GM21515 (cell line): ENCODE measurements at regions not wholly inside any gene's neighbourhood (a gene's known extent, or its start where the extent isn't known, plus 50 kb on each side); places are given as distances from the start of the nearest gene placed in this dataset.
"Not testable (repeated sequence)": the region's sequence is repeated elsewhere in the genome, so short reads cannot be mapped to it uniquely, and the experiment has no call there.

Experiments
- ATAC-seq: cut with Tn5 transposase; IDR thresholded peaks from one replicate; pipeline ENCODE4 v1.9.1; 2021; ENCODE audit not compliant: unreplicated experiment

- no peak for ATAC-seq
Measured at GRCh38 chr6:137610702-137611101, 116.5 kb upstream of the OLIG3 start.

DNA sequence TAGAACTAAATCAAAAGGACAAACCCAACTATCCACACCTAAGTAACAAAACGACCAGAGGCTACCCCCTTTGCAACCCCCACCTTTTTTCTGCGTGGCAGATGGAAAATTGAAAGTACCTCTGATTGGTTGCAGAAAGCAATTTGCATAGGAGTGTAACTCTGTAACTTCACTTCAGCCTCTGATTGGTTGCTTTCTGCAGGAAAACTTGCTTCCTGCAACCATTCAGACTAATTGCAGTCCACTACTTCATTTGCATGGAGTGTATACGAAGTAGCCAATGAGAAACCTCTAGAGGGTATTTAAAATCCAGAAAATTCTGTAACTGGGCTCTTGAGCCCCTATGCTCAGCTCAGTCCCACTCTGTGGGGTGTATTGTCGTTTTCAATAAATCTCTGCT is 129.1 kb upstream of the OLIG3 start:
- no peak for ATAC-seq

DNA sequence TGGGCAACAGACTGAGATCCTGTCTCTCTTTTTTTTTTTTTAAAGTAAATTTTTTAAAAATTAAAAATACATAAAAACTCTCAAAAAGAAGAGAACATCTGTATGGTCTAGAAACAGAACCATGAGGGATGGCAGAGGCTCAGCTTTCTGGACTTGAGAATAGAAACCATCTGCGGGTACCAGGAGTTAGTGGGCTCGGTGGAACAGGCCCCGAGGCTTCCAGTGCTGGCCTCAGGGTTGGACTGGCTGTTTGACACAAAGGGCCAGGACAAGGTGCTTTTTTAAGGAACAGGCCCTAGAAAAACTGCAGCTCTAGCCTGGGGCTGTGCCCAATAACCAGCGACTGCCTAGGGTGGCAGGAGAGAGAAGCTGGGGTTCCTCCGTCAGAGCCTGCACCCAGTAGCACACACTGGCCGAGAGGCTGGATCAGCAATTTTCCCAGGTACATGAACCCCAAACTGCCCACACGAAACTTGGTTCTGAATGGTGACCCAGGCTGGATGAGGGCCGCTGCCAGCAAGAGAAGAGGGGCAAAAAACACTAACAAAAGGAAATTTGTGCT is 131.0 kb upstream of the OLIG3 start:
- no peak for ATAC-seq

GRCh38 chr6:137625808-137626207 is 131.6 kb upstream of the OLIG3 start:
- ATAC-seq, result no peak

DNA sequence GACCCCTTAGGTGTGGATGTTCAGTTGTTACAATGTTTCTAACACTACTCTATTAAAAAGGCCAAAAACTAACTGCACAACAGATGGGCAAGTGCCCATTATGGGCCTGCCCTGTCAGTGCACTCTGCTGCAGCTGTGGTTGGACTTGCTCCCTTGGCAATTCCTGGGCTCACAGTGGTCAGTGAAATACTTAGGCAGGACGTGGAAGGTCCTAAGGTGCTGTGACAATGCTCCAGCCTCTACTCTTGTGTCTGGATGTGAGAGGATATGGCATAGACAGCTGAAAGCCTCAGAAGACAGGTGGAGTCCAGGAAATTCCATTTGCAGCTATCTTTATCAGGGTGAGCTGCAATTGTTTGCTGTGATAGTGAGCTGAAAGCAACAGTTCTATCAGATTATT is 136.5 kb upstream of the OLIG3 start:
- ATAC-seq, result no peak

- ATAC-seq, result no peak
Measured at GRCh38 chr6:137631323-137631722, 137.1 kb upstream of the OLIG3 start.

GRCh38 chr6:137634177-137634576 is 140.0 kb upstream of the OLIG3 start:
- ATAC-seq, result not testable (repeated sequence)

DNA sequence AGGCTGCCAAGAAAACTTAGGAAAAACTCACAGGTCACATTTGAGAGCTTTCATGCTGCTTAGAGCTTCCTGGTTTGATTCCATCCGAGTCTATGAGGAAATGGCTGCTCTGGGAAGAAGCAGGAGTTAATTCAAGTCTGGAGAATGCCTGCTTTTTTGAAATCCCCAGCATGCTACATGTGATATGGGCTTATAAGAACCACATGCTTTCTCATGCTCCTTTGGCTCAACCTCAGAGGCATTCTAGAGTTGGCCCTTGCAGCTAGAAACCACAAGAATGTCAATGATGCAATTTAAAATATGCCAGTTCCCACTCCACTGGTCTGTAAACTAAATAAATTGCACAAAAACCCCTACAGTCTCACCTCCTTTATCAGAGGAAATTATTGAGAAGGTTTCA is 142.9 kb upstream of the OLIG3 start:
- no peak for ATAC-seq

GRCh38 chr6:137638926-137639706 is 144.9 kb upstream of the OLIG3 start:
- ATAC-seq, result peak; percentile 53

GRCh38 chr6:137640086-137640485 is 145.9 kb upstream of the OLIG3 start:
- ATAC-seq, result no peak

- ATAC-seq, result peak; percentile 79
Measured at GRCh38 chr6:137641474-137642077, 147.4 kb upstream of the OLIG3 start.

DNA sequence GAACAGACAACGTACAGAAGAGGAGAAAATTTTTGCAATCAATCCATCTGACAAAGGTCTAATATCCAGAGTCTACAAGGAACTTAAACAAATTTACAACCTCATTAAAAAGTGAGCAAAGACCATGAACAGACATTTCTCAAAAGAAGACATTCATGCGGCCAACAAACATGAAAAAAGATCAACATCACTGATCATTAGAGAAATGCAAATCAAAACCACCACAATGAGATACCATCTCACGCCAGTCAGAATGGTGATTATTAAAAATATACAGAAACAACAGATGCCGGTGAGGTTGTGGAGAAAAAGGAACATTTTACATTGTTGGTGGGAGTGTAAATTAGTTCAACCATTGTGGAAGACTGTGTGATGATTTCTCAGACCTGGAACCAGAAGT is 149.0 kb upstream of the OLIG3 start:
- not testable (repeated sequence) for ATAC-seq

DNA sequence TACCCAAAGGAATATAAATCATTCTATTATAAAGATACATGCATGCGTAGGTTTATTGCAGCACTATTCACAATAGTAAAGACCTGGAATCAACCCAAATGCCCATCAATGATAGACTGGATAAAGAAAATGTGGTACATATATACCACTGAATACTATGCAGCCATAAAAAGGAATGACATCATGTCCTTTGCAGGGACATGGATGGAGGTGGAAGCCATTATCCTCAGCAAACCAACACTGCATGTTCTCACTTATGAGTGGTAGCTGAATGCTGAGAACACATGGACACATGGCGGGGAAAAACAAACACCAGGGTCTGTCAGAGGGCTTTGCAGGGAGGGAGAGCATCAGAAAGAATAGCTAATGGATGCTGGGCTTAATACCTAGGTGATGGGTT is 149.4 kb upstream of the OLIG3 start:
- not testable (repeated sequence) for ATAC-seq

- no peak for ATAC-seq
Measured at GRCh38 chr6:137645850-137646249, 151.7 kb upstream of the OLIG3 start.

- ATAC-seq, result no peak
Measured at GRCh38 chr6:137646484-137646883, 152.3 kb upstream of the OLIG3 start.

DNA sequence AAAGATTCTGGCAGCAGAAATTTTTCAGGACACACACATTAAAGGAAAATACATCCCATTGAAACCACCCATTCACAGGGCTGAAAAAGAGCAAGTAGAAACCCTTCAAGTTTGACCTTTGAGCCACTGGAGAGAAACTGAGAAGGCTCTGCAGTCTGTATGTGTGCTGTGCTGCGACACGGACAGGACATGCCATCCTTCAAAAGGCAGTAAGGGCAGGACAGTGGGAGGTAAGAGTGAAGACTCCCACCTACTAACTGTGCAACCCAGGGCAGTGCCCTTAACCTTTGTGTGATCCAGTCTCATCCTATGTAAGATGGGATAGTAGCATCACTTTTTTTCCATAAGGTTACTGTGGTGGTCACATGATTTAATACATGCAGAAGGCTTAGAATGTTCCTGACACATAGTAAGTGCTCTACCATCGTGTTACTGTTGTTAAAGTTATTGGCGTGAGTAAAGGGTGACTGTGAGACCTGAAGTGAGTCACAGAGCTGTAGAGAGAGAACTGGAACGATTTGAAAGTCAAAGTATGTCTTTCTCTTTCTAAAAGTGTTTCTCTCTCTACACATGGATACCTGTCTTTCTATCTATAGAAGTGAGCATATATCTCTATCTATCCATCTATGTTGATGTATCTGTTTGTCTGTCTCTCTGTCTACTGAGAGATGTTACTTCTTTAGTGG is 153.7 kb upstream of the OLIG3 start:
- no peak for ATAC-seq

GRCh38 chr6:137650720-137651119 is 156.5 kb upstream of the OLIG3 start:
- no peak for ATAC-seq

DNA sequence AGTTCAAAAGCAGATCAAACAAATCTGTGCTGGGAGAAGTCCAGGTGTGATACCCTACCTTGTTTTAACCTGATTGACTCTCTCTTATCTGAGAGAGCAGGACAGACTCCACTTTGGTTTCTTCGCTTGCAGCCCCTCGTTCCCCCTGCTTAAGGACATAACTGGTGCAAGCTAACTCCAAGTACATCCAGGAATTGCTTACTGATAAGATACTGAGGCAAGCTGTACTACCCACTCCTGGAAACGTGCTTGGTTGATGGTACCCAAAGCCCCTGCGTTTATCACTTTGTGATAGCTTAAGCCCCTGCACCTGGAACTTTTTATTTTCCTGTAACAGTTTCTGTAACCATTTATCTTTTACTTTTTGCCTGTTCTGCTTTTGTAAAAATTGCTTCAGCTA is 157.0 kb upstream of the OLIG3 start:
- ATAC-seq, result no peak

DNA sequence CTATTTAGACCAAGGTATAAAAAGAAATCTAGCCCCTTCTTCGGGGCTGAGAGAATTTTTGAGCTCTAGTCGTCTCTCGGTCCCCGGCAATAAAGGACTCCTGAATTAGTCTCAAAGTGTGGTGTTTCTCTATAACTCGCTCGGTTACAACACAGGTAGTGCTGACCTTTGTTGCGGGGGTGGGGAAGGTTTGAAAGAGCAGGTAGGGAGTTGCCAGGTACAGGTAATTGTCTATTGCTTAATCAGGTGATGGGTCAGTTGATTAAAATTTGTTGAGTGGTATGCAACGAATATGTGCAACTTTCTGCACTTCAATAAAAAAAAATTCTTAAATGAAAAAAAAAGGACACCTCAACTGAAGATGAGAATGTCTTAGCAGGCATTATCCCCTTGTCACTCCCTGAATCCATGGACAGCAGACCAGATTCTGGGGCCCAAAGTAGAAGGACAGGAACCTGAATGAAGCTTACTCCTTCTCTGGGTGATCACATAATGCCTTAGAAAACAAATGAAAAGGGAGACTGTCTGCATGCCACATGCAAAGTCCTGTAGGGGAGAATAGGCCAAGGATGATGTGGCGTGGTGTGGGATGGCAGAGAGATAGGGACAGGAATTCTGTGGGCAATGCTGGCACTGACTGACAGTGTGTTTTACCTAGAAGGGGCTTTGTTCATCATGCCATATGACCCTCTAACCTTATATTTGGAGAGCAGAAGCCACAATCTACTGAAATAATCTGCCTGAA is 157.6 kb upstream of the OLIG3 start:
- no peak for ATAC-seq

- no peak for ATAC-seq
Measured at GRCh38 chr6:137652961-137653705, 158.9 kb upstream of the OLIG3 start.

GRCh38 chr6:137653706-137654059 is 159.5 kb upstream of the OLIG3 start:
- no peak for ATAC-seq
